ENCODE measurements at regions not wholly inside any gene's neighbourhood (a gene's known extent, or its start where the extent isn't known, plus 50 kb on each side); places are given as distances from the start of the nearest gene placed in this dataset.

DNA sequence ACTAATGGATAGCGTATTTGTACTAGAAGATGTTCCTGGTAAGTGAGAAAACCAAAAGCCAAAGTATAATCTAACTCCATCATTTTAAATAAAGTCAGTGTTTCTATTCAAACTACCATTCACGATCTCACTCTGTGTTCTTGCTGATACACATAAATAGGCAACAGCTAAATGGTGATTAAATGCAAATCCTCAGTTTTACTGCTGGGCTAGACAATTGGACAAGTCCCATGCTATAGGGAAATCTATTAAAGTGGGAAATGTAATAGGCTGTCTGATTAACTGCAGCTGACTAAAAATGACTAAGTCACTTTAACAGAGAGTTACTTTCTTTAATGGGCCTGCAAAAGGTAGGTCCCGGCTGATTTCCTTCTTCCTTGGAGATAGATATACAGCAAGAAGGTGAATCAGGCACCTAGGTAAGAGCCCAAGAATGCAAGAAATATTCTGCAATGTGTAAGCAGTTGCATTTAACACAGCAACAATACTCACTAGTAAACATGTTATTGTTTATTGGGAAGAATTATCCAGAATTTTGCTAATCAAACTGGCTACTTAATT, 298.4 kb downstream of the SLITRK6 start:
- Mint-ChIP-seq H3K4me3 (no peak overlapping the region), H3K9me3 (no peaks in the 10 kb centered on the region), H3K27me3 (ENCODE audit: low read depth) (no peaks in the 10 kb centered on the region), H3K4me1 (ENCODE audit: low read depth) (no peaks in the 10 kb centered on the region), H3K36me3 (ENCODE audit: low read depth) (no peaks in the 10 kb centered on the region), H3K27ac (no peak overlapping the region)
- no peak for DNase-seq (ENCODE audit: low spot score)

DNA sequence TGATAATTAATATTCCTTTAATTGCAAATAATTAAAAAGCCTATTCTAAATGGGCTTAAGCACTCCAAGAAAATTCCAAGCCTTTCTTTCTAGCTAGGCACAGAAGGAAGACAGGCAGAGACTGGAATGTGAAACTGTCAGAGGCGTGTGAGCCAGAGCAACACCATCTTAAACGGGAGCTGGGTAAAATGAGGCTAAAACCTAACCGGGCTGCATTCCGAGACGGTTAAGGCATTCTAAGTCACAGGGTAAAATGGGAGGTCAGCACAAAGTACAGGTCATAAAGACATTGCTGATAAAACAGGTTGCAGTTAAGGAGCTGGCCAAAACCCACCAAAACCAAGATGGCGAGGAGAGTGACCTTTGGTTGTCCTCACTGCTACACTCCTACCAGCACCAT, 300.4 kb downstream of the SLITRK6 start:
- H3K4me3 Mint-ChIP-seq: no peak overlapping the region
- H3K36me3 Mint-ChIP-seq (ENCODE audit: low read depth): no peaks in the 10 kb centered on the region
- no peak for DNase-seq (ENCODE audit: low spot score)
- H3K27me3 Mint-ChIP-seq (ENCODE audit: low read depth): no peaks in the 10 kb centered on the region
- H3K27ac Mint-ChIP-seq: no peak overlapping the region
- H3K9me3 Mint-ChIP-seq: no peaks in the 10 kb centered on the region
- H3K4me1 Mint-ChIP-seq (ENCODE audit: low read depth): no peaks in the 10 kb centered on the region

DNA sequence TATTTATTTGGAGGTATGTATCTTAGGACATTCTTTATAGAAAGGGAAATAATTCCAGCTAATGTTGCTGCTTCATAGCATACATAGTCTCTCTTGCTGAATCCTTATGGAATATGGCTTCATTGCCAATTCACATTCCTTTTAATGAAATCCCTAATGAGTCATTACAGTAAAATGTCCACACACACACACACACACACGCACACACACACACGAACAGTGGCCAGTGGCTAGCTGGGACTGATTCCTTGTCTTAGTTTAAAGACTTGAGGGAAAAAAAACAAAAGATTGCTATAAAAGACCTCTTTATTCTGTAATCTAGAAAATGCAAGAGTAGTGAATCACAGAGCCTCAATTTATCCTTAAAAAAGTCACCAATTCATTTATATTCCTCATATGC, 301.6 kb downstream of the SLITRK6 start:
- Mint-ChIP-seq H3K4me1 (ENCODE audit: low read depth) (no peaks in the 10 kb centered on the region), H3K36me3 (ENCODE audit: low read depth) (no peaks in the 10 kb centered on the region), H3K27ac (no peak overlapping the region), H3K9me3 (no peaks in the 10 kb centered on the region), H3K27me3 (ENCODE audit: low read depth) (no peaks in the 10 kb centered on the region), H3K4me3 (no peak overlapping the region)
- DNase-seq (ENCODE audit: low spot score): no peak

DNA sequence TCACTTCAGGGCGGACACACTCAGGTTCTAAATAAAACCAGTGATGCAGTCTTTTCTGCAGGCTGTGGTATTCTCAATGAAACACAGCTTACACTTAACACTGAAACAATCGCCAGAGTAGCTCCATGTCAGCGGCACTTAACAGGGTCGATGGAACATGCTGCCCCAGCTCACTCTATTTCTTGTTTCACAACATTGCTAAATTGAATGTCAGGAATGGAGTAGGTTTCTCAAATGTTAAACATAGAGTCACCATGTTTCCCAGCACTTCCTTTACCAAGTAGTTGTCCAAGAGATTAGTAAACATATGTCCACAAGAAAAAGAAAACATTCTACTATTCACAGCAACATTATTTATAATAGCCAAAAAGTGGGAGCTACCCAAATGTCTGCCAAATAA, 306.9 kb downstream of the SLITRK6 start:
- Mint-ChIP-seq H3K36me3 (ENCODE audit: low read depth) (no peaks in the 10 kb centered on the region), H3K9me3 (no peaks in the 10 kb centered on the region), H3K4me3 (no peak overlapping the region), H3K27ac (no peak overlapping the region), H3K4me1 (ENCODE audit: low read depth) (no peaks in the 10 kb centered on the region), H3K27me3 (ENCODE audit: low read depth) (no peaks in the 10 kb centered on the region)
- DNase-seq (ENCODE audit: low spot score): no peak

DNA sequence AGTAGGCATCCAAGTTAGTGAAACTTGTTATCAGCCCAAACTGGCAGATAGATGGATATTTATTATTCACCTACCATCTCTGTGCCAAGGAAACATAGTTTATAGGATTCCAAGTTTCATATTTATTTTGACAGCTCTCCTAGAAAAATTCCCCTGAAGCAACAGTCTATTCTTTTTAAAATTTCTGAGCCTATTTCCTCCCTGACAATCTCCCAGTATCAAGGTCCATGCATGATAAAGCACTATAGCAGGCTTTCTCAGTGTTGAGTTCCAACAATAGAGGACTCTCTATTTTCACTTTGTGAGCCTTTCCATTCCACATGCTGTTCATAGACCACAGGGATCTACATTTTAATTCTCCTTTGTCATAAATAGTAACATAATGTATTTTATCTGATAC, 312.6 kb downstream of the SLITRK6 start:
- Mint-ChIP-seq H3K4me3 (no peak overlapping the region), H3K27me3 (ENCODE audit: low read depth) (no peaks in the 10 kb centered on the region), H3K4me1 (ENCODE audit: low read depth) (no peaks in the 10 kb centered on the region), H3K9me3 (peaks cover 8% of the 10 kb centered on the region), H3K36me3 (ENCODE audit: low read depth) (no peaks in the 10 kb centered on the region), H3K27ac (no peak overlapping the region)
- no peak for DNase-seq (ENCODE audit: low spot score)

DNA sequence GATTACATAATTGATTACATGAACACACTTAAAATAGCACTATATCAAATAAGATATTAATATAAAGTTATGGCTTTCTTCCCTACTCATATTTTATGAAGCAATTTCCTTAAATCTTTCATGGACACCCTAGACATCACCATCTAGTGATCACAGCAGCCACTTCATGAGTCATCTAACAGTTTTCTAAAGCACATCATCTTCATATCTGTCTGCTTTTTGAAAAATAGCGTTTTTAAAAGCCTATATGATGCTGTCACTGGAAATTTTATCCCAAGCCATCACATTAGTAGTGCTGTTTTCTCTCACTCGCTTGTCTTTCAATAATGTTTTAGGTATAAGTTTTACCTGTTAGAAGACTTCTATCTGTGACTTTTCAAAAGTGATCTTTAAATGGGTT, 326.1 kb downstream of the SLITRK6 start:
- Mint-ChIP-seq H3K4me1 (ENCODE audit: low read depth) (no peaks in the 10 kb centered on the region), H3K27me3 (ENCODE audit: low read depth) (no peaks in the 10 kb centered on the region), H3K4me3 (no peak overlapping the region), H3K36me3 (ENCODE audit: low read depth) (no peaks in the 10 kb centered on the region), H3K27ac (no peak overlapping the region), H3K9me3 (no peaks in the 10 kb centered on the region)
- no peak for DNase-seq (ENCODE audit: low spot score)

DNA sequence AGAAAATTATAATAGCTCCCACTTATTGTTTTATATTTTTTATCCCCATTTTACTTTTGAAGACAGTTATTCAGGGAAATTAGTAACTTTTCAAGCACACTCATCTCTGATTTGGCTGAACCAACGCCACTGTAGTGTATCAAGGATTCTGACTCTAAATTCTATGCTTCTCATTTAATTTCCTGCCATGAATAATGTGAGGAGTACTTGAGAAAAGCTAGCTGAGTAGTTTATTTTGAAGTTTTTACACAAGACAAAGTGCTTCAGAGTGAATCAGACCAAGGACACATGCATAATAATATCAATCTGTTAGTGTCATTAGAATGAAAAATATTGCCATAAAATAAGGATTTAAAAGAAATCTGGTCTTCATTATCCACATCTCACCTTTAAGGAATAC, 329.9 kb downstream of the SLITRK6 start:
- no peaks in the 10 kb centered on the region for H3K9me3 Mint-ChIP-seq
- no peaks in the 10 kb centered on the region for H3K36me3 Mint-ChIP-seq (ENCODE audit: low read depth)
- H3K27me3 Mint-ChIP-seq (ENCODE audit: low read depth): no peaks in the 10 kb centered on the region
- no peak overlapping the region for H3K4me3 Mint-ChIP-seq
- DNase-seq (ENCODE audit: low spot score): no peak
- no peaks in the 10 kb centered on the region for H3K4me1 Mint-ChIP-seq (ENCODE audit: low read depth)
- no peak overlapping the region for H3K27ac Mint-ChIP-seq

DNA sequence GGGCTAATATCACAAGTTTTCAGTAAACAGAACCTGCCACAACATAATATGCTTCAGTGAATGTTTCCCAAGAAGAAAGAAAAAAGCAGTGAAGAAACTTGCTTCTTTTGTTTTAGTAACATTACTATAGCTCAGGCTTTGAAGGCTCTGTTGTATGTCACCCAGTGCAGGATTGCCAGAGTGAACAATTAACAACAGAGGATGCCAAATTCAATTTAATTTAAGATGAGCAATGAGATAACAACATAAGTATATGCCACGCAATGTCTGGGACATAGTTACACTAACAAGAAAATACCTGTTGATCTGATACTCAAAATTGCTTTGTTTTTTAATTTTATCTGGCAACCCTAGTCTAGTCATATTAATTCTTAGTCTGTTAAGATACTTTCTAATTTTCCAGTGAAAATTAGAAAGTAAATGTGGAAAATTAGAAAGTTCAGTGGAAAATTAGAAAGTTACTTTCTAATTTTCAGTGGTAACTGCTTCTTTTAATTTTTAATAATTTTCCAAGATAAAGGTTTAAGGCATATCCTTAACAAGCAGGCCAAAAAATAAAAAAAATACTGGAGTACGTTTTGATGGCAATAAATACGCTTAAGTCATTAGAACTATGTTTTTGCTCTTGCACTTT, 336.3 kb downstream of the SLITRK6 start:
- H3K9me3 Mint-ChIP-seq: peaks cover 11% of the 10 kb centered on the region
- H3K4me1 Mint-ChIP-seq (ENCODE audit: low read depth): no peaks in the 10 kb centered on the region
- no peak overlapping the region for H3K27ac Mint-ChIP-seq
- H3K27me3 Mint-ChIP-seq (ENCODE audit: low read depth): no peaks in the 10 kb centered on the region
- no peak for DNase-seq (ENCODE audit: low spot score)
- H3K36me3 Mint-ChIP-seq (ENCODE audit: low read depth): no peaks in the 10 kb centered on the region
- H3K4me3 Mint-ChIP-seq: no peak overlapping the region

DNA sequence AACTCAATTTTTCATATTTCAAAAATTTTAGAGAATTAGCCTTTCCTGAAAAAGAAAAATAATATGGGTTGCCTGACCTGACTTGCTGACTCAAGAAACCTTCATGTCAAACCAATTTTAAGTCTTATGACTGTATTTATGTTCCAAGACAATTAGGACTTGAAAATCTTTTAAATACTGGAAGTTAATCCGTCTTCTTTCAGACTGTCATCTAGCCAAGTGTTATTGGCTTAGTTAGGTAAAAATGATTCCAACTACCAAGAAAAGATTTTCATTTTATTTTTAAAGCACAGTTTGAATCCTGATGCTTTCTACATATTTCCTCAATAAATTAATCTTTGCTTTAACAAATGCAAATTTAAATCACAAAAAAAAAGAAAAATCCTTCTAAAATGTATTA, 337.6 kb downstream of the SLITRK6 start:
- Mint-ChIP-seq H3K4me3 (no peak overlapping the region), H3K27me3 (ENCODE audit: low read depth) (no peaks in the 10 kb centered on the region), H3K27ac (no peak overlapping the region), H3K4me1 (ENCODE audit: low read depth) (no peaks in the 10 kb centered on the region), H3K9me3 (peaks cover 17% of the 10 kb centered on the region), H3K36me3 (ENCODE audit: low read depth) (no peaks in the 10 kb centered on the region)
- no peak for DNase-seq (ENCODE audit: low spot score)

DNA sequence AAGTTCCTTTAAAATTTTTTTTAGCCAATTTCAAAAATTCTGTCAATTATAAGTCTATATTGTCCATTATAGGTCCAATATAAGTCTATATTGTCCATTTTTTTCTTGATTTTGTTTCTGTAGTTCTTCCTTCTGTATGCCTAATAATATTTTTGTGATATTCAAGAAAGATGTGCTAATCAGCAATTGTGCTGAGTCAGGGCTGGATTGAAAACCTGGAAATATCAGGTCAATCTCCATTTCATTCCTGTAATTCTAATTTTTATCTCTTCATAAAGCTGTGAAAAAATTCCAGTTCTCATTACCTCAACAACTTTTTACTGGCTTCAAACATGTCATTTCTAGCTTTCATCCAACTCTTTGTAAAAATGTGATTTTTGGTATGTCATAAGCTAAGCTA, 353.7 kb downstream of the SLITRK6 start:
- Mint-ChIP-seq H3K4me1 (ENCODE audit: low read depth) (no peaks in the 10 kb centered on the region), H3K4me3 (no peak overlapping the region)

DNA sequence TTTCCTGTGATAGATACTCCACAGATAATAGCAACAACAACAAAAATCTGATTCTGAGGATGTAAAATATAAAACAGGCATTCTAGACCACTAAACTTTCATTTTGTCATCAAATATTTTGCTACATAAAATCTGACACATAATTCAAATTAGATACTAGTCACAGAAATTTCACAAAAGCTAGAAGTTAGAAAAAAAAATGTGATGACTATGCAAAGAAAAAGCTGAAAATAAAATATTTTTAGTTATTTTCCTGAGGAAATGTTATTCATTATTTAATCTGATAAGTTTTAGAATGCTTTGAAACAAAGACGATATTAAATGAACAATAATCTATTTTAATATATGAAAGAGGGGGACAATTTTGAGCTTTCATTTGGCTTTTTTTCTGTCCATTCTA, 357.2 kb downstream of the SLITRK6 start:
- Mint-ChIP-seq H3K27ac (no peak overlapping the region), H3K4me1 (ENCODE audit: low read depth) (no peaks in the 10 kb centered on the region), H3K4me3 (no peak overlapping the region), H3K36me3 (ENCODE audit: low read depth) (no peaks in the 10 kb centered on the region), H3K9me3 (peaks cover 4% of the 10 kb centered on the region), H3K27me3 (ENCODE audit: low read depth) (no peaks in the 10 kb centered on the region)
- DNase-seq (ENCODE audit: low spot score): no peak

More for the DNA sequence above, 353.7 kb downstream of the SLITRK6 start:
- no peak for DNase-seq (ENCODE audit: low spot score)
- Mint-ChIP-seq H3K27me3 (ENCODE audit: low read depth) (no peaks in the 10 kb centered on the region), H3K27ac (no peak overlapping the region), H3K9me3 (no peaks in the 10 kb centered on the region), H3K36me3 (ENCODE audit: low read depth) (no peaks in the 10 kb centered on the region)

DNA sequence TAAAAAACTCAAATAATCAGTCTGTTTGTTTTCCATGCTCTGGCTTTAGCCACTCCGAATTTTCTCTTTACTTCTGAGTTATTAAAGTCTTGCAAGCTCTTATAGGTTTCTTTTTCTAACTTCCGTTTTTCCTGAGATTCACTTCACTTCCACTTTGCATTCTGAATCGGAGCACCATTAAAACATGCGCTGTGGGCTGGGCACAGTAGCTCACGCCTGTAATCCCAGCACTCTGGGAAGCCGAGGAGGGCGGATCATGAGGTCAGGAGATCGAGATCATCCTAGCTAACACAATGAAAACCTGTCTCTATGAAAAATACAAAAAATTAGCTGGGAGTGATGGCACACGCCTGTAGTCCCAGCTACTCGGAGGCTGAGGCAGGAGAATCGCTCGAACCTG, 357.9 kb downstream of the SLITRK6 start:
- Mint-ChIP-seq H3K36me3 (ENCODE audit: low read depth) (no peaks in the 10 kb centered on the region), H3K27ac (no peak overlapping the region)

DNA sequence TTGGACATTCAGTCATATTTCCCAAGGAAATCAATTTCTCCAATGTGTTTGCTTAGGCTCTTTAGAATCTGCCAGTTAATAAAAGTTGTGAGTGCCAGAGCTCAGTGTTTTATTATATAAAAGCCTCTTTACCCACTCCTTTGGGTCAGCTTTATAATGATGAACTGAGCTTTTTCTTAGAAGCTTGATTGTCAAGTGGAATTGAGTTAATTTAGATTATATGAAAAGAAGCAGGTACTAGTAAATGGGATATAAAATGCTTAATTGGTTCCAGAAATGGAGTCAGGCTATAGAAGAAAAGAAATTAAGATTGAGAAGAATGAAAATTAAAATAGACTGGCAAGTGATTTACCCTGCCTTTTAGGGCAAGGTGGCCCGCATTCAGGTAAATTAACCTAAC, 363.2 kb downstream of the SLITRK6 start:
- Mint-ChIP-seq H3K4me3 (no peak overlapping the region), H3K9me3 (peaks cover 4% of the 10 kb centered on the region), H3K36me3 (ENCODE audit: low read depth) (no peaks in the 10 kb centered on the region), H3K27me3 (ENCODE audit: low read depth) (no peaks in the 10 kb centered on the region), H3K4me1 (ENCODE audit: low read depth) (no peaks in the 10 kb centered on the region), H3K27ac (no peak overlapping the region)
- DNase-seq (ENCODE audit: low spot score): no peak

More for the DNA sequence above, 357.9 kb downstream of the SLITRK6 start:
- H3K27me3 Mint-ChIP-seq (ENCODE audit: low read depth): no peaks in the 10 kb centered on the region
- peaks cover 4% of the 10 kb centered on the region for H3K9me3 Mint-ChIP-seq
- no peaks in the 10 kb centered on the region for H3K4me1 Mint-ChIP-seq (ENCODE audit: low read depth)
- H3K4me3 Mint-ChIP-seq: no peak overlapping the region
- DNase-seq (ENCODE audit: low spot score): no peak

DNA sequence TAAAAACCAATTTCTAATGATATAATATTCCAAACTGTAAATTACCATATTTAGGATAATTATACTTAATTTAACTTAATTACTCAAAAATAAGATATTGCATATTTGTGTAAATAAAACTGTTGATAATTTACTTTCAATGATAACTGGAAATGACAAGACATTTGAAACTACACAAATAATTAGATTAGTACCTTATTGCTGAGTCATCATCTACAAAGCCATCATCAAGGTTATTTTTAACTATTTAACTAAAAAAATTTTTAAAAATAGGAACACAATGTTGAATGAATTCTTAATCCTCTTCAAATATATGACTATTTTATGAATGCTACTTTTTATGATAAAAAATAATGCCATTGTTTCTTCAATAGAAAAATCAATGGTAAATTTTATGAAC, 364.3 kb downstream of the SLITRK6 start:
- Mint-ChIP-seq H3K4me3 (no peak overlapping the region), H3K4me1 (ENCODE audit: low read depth) (no peaks in the 10 kb centered on the region), H3K36me3 (ENCODE audit: low read depth) (no peaks in the 10 kb centered on the region), H3K27me3 (ENCODE audit: low read depth) (no peaks in the 10 kb centered on the region), H3K9me3 (peaks cover 4% of the 10 kb centered on the region), H3K27ac (no peak overlapping the region)
- DNase-seq (ENCODE audit: low spot score): no peak

DNA sequence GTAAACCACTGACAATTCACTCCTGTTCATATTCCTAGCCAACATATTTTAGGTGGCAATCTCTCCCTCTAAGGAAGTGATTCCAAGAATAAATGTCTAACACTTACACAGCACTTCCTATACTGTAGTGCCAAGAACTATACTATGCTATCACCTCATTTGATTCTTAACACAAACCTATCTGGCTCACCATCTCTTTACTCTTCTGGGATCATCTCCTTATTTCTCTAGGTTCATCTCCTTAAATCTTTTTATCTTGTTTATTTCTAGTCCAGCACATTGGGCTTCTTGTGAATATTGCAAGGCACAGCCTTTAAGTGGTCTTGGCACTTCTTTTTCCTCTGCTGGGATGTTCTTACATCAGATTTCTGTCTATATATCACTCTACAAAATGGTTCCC, 366.3 kb downstream of the SLITRK6 start:
- Mint-ChIP-seq H3K27ac (no peak overlapping the region), H3K4me1 (ENCODE audit: low read depth) (no peaks in the 10 kb centered on the region), H3K36me3 (ENCODE audit: low read depth) (no peaks in the 10 kb centered on the region), H3K9me3 (no peaks in the 10 kb centered on the region), H3K4me3 (no peak overlapping the region), H3K27me3 (ENCODE audit: low read depth) (no peaks in the 10 kb centered on the region)
- DNase-seq (ENCODE audit: low spot score): no peak
